Activated CD8-positive, alpha-beta memory T cell treated with anti-CD3 and anti-CD28 coated beads, Interleukin-2, amount 50 U/mL, for 1 hour (primary cell): ENCODE measurements at regions not wholly inside any gene's neighbourhood (a gene's known extent, or its start where the extent isn't known, plus 50 kb on each side); places are given as distances from the start of the nearest gene placed in this dataset.
"Not testable (repeated sequence)": the region's sequence is repeated elsewhere in the genome, so short reads cannot be mapped to it uniquely, and the experiment has no call there.

Experiments used
- DNase-seq: peaks from one replicate; pipeline ENCODE4 v3.0.0-alpha.2; 2020; ENCODE audit errors: extremely low read depth

DNA sequence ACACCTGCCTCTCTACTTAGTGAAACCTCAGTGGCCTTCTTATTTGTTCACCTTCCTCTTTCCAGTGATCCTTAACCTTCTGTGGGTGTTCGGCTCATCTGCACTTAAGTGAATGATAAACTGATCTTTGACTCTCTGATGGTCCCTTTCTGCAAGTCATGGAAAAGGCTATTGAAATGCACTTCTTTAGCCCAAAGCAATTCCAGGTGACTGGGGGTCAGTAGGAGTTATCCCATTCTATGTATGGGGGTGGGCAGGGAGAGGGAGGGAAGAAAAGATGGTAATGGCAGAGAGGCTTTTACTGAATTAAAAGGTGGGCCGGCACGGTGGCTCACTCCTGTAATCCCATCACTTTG, 170.8 kb downstream of the RGS9 start:
- DNase-seq, result no peak

DNA sequence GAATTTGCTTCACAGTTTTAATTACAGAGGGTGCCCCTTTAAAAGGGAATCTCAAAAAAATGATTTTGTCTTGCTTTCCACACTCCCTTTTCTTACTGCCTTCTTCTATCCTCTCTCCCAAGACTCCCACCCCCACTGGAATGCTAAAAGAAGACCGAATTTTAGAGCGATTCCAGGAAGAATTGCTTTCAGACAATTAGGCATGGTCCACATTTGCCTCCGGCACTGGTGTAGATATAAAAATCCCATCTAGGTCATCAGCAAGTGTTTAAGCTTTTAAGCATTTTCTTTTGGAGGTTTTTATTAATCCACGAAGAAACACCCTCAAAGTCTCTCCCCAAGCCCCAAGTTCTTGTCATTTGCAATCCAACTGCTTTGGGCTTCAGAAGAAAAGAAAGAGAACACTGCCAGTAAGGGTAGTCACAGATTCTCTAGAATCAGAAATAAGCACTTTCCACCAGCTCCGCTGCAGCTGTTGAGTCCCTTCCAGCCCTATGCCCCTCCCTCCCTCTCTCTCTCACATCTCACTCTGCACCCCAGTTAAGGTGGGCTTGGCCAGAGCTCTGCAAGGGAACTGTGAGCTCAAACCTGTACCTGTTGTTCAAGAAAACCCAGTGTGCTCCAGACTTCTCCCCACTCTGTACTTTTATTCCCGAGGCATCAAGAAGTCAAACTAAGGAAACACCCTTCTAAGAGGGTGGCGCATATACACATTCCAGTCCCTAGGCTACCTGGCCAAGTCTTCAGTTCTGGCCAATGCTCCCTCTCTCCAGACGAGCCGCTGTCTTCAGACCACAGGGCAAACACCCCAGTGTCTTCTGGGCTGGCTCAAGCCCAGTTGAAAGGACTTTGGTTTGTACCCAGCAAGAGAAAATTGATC, 170.2 kb downstream of the RGS9 start:
- no peak for DNase-seq

DNA sequence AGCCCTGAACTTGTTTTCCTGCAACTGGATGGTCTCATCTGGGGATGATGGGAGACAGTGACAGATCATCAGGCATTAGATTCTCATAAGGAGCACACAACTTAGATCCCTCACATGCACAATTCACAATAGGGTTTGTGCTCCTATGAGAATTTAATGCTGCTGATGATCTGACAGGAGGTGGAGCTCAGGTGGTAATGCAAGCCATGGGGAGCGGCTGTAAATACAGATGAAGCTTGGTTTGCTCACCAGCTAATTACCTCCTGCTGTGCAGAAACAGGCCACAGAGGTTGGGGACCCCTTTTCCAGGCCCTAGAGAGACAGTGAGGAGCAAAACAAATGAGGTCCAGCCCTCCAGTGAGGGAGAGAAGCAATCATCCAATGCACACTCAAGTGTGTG, 168.6 kb downstream of the RGS9 start:
- DNase-seq, result no peak

DNA sequence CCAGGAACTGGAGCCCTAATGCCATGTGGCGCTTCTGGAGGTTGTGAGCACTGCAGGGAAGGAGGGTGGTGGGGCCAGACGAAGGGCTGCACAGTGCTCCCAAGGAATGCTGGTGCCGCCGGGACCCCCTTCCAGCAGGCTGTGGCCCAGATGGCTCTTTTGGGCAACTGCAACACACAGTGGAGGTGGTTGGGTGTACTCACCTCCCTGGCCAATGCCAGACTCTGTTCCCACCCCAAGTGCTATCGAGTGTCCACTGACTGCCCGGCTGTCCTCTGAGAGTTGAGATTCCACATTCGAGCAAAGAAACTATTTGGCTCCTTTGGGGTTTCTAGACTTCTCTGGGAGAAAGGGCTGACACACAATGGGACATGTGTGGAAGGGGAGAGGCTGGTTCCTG, 167.9 kb downstream of the RGS9 start:
- no peak for DNase-seq

DNA sequence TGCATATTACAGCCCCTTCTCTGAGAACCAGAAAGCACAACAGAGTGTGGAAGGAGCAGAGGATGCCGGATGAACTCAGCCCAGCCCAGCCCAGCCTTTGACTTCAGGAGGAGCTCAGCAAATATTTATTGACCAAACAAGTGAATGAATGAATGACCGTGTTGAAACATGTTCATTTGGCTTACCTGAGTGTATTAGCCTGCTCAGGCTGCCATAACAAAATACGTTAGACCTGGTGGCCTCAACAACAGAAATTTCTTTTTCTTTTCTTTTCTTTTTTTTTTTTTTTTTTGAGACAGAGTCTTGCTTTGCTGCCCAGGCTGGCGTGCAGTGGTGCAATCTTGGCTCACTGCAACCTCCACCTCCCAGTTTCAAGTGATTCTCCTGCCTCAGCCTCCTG, 164.7 kb downstream of the RGS9 start:
- not testable (repeated sequence) for DNase-seq

DNA sequence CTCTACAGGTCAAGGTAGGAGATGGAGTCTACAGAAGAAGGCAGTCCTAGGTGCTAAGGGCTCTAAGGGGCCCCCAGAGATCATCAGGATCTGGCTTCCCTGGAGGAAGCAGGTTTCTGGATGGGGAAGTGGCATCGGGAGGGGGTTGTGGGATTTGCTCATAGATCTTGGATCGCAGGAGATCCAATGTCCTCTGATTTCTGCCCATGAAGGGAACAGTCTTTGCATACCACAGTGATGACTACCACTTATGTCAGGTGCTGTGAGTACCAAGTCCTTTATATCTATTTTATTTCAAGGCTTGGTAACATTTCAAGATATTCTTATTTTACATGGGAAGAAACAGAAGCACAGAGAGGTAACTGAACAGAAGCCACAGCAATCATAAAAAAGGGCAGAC, 164.0 kb downstream of the RGS9 start:
- no peak for DNase-seq

DNA sequence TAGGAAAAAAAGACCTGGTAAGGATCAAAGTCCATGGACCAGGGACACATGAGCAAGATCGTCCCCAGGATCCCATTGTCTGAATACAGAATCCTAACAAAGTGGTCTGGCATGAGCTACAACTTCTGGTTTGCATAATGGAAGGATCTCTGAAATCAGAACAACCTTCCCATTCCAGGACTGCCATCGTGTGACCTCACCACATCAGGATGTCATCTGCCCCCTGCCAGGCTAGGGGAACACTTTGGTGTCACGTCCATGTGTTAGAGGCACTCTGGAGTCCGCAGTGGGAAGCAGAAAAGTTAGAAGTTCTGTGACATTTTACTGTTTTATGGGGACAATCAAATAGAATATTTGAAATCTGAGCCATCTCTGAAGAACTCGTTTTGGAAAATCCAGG, 160.7 kb downstream of the RGS9 start:
- no peak for DNase-seq

DNA sequence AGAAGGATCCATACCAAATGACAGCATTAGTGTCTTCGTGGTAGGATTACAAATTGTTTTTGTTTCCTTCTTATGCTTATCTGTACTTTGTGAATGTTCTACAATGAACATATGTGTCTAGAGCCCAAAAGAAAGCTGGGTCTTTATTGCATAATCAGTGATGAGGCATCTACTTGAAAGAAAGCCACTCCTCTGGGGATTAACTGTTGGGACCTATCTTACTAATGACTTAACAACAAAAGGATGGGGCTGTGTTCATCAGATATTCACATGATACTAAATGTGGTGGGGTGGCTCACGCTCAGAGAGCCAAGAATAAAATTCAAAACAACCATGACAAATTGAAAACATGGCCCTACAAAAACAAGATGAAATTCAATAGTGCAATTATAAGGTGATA, 160.2 kb downstream of the RGS9 start:
- DNase-seq, result no peak

DNA sequence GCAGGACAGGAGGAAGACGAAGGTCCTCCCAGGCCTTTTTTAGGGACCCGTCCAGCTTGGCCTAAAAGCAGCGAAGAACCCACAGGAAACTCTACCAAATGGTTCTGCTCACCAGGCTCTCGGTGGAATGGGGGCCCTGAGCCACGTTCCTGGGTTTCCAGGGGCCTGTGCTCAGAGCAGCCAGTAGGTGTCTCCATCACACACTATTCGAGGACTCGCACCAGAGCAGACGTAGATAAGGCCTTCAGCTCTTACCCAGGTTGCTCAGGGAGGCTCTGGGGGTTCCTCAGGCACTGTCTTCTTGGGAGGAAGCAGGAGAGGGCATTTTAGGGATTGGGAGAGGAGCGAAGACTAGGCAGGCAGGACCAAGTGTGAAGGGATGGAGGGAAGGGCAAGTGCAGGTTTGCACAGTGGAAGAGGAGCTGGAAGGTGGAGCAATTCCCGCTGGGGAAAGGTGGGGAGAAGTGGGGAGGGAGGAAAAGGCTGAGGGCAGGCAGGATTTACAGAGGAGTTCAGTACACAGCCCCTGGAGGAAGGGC, 157.1 kb downstream of the RGS9 start:
- DNase-seq, result peak; percentile 27

DNA sequence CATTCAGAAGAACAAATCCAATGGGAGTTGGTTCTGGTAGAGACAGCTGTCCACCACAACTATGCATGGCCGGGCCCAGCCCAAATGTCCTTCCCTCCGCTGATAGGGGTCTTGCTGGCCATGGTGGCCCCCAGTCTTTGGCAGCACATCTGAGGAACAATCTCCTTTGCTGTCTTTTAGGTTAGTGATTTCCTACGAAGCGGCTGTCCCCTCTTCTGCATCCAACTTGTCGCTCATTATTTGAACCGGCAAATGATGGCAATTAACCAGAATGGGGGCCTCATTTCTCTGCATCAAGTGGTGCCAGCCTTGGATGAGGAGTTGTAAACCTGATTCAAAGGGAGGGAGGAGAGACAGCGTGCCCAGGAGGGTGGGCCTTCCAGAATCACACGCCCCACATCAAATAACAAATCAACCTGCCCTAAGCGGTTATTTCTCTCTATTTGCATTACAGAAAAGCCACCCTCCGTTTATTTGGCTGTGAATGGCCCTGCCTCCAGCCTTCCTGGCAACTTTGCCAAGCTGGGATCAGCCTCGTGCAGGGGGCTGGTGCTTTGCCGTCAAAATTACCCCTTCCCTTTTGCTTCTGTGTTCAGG, 156.5 kb downstream of the RGS9 start:
- no peak for DNase-seq

DNA sequence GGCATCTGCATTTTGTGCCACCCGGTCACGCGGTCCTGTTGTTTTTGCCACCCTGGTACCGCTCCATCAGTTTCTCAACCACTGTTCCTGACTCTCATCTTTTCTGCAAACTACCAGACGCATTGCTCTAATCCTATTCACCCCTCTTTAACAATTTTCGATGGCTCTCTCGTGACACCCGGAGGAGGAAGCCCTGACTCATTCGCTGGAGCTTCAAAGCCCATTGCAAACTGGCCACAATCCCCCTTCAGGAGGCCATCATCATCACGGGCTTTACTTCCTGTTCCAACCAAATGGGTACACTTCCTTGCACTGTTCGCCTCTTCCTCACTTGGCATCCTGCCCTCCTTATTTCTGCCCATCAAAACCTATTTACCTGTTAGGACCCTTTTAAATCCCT, 155.3 kb downstream of the RGS9 start:
- no peak for DNase-seq

DNA sequence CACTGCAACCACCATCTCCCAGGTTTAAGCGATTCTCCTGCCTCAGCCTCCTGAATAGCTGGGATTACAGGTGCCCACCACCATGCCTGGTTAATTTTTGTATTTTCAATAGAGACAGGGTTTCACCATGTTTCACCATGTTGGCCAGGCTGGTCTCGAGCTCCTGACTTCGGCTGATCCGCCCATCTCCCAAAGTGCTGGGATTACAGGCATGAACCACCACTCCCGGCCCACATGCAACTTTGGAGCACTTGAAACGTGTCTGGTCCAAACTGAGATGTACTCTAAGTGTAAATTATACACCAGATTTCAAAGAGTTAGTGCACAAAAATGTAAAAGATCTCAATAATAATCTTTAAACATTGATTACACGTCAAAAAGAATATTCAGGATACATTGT, 154.1 kb downstream of the RGS9 start:
- DNase-seq, result not testable (repeated sequence)

DNA sequence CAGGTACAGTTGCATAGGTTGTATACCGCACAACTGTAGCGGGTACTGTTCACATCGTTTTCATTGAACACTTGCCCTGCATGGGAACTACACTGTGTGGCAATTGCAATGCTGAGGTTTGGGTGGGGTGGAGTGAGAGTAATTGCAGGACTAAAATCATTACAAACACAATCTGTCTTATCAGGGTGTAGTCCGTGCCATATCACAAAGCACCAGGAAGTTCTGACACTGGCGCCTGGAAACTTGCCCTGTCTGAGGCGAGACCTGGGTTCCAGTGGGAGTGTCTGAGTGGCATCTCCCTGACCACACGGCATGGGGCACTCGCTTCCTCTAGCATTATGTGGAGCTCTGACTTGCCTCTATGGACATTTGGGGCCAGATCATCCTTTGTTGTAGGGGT, 153.4 kb downstream of the RGS9 start:
- no peak for DNase-seq

DNA sequence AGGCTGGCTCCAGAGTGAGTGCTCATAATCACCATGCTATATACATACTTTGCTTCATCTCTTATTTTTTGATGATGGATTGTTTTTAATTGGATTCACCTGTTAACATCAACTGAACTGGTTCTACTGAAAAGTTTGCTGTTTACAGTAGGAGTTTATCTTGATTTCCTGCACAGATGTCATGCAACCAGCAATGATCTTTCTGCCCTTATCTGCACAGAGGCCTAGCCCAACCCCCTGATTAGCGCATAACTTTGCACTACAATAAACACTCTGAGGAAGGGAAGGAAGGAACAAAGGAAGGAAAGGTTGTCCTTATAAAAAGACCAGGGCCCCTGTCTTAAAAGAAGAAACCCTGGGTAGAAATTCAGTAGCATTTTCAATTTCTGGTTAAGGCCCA, 152.9 kb downstream of the RGS9 start:
- no peak for DNase-seq

DNA sequence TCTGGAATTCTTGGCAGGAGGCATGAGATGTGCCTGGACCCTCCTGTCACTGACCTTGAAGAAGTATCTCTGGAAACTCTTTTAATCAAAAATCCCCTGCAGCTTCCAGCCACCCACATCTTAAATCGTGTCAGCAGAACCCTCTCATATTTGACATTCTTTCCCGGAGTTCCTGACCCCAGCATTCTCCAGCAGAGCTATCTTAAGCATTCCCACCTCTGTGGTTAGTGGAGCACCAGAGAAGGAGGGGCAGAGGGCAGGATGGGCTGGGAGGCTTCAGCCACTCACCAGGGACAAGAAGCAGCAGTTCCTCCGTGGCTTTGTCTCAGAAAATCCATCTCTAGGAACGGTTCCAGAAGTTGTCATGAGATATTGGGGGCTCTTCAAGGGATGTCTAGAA, 149.9 kb downstream of the RGS9 start:
- no peak for DNase-seq

DNA sequence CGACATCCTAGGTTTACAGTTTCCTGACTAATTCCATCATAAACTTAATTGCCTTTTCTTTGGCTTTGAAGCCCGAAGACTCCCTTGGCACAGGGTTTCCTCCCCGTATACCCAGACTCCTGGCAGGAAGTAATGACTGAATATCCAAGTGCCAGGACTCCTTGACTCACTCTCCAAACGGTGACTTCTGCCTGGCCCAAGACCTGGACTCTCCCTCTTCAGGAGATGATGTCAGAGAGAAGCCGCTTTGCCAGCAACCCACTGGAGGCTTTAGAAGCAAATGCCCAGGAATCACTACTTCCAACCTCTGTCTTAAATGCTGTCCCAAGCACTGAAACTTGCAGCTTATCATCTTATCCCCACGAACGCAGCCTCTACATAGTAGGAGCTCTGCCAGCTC, 146.5 kb downstream of the RGS9 start:
- DNase-seq, result no peak

DNA sequence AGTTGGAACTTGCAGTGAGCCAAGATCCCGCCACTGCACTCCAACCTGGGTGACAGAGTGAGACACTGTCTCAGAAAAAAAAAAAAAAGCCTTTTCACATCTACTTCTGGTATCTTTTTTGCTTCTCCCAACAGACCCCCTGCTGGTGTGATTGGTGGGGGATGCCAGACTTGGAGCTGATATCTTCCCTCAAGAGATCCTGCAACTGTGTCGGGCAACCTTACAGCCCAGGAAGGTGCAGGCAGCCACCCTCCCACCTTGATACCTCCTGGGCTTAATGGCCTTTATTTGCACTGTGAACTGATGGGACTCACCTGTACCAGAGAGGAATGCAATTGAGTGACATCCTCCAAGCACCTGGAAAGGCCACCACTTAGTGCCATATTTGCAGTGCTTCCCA, 142.3 kb downstream of the RGS9 start:
- DNase-seq, result no peak

DNA sequence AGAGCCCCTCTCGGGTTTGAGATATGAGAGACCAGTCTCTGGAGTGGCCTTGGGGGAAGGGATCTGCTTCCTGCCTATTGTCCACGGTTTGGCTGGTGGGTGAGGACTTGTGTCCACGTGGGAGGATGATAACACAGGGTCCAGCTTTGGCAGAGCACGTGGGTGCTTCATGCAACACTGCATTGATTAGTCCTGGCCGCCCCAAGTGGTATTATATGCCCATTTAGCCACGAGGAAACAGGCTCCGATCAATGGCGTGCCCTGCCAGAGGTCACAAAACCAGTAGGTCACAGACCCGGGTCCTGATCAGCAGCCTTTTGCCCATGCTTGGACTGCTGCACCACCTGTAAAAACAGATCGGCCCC, 141.6 kb downstream of the RGS9 start:
- no peak for DNase-seq

DNA sequence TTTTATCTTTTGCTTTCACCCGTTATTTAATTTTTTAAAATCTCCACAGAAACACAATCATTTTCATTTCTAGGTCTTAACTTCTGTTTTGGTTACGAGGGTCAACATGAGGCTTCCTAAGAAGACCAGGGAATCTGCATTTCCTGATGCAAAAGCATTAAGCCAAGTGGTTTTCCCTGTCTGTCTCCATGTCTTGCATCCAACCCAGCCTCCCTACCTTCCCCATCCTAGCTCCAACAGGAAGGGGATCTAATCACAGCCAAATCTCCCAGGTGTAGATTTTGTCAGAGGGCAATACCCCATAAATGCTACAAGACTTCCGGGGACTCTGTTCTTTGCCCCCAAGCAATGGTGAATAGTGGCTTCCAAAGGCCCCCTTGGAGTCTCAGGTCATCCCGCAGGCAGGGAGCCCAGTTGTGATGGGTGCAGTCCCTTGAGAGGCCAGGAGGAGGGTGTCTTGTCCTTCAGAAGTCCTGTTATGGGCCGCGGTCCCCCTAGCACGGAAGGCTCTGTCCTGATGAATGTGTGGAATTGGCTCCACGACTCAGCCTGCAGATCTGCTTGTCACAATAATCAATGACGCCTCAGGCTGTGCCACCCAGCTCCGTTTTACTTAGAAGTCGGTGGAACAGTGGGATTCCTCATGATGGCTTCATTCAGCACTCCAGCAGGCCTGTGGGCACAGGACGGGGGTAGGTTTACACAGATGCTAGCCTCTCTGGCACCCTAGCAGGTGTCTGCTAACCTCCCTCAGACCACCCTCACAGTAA, 141.1 kb downstream of the RGS9 start:
- DNase-seq, result no peak

DNA sequence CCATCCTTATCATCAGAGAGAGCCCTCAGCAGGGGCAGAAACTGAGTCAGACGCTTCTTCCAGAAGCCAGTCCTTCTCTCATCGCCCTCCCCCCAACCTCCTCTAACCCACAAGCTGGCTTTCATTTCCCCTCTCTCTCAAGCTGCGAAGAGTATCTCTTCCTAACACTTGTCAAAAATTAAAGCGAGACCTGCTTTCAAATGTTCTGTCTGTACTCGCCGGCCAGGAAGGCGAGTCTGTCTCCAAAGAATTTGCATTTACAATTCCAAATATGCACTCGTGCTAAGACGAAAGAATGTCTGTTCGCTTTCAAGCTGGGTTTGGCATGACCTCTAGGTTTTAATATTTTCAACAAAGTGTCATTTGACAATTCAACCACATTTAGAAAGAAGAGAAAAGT, 140.4 kb downstream of the RGS9 start:
- DNase-seq, result no peak
